Spinal cord (tissue), 9 donors: ENCODE measurements at regions not wholly inside any gene's neighbourhood (a gene's known extent, or its start where the extent isn't known, plus 50 kb on each side); places are given as distances from the start of the nearest gene placed in this dataset.
"Not testable (repeated sequence)": the region's sequence is repeated elsewhere in the genome, so short reads cannot be mapped to it uniquely, and the experiment has no call there.

Experiments used
- DNase-seq, 6 donors: peaks; one replicate each; pipeline versions ENCODE4 v3.0.0 to v3.0.0-alpha.2; 2013 to 2015; ENCODE audit warnings: low spot score in 6 of 6, low read depth in 4 of 6
- H3K27ac ChIP-seq: one replicate; pipeline ENCODE4 v1.5.1; 2013; ENCODE audit warnings: low read depth, low read length, control low read depth
- H3K27me3 ChIP-seq: one replicate; pipeline ENCODE4 v1.6.1; 2013; ENCODE audit warnings: low read length; ENCODE audit not compliant: control insufficient read depth, insufficient read depth
- H3K36me3 ChIP-seq: one replicate; pipeline ENCODE4 v1.6.1; 2013; ENCODE audit warnings: low read length; ENCODE audit not compliant: control insufficient read depth, insufficient read depth
- H3K4me1 ChIP-seq: one replicate; pipeline ENCODE4 v1.6.1; 2013; ENCODE audit warnings: low read length; ENCODE audit not compliant: control insufficient read depth, insufficient read depth
- H3K4me3 ChIP-seq: one replicate; pipeline ENCODE4 v1.5.1; 2013; ENCODE audit warnings: low read depth, low read length, control low read depth
- H3K9me3 ChIP-seq: one replicate; pipeline ENCODE4 v1.6.1; 2013; ENCODE audit warnings: low read length; ENCODE audit not compliant: control insufficient read depth, insufficient read depth
- WGBS: methylation state at CpG from one replicate; pipeline ENCODE4 v1.1.5; 2013; ENCODE audit warnings: missing lambda C conversion rate; ENCODE audit not compliant: insufficient coverage; 5-methylcytosine and 5-hydroxymethylcytosine counted together
- donor health status: healthy.

DNA sequence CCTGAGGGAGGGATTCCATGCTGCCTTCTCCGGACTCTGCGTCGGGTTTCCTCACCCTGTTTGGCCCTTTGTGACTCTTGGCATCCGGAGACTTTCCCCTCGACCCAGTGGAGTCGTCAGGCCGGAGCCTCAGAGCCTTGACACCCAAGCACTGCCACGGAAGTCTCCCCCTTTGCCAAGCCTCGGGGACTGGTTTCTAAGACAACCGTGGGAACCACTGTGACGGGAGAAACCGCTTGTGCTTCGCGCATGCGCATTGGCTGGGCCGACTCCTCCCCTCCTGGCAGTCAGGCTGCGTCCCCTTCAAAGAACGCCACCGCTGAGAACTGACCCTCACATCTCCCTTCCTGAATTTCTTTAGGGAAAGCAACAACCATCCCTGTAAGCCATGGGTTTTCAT lies 459.4 kb upstream of the ZNG1F start:
- not testable (repeated sequence) for H3K4me1 ChIP-seq, H3K27me3 ChIP-seq, H3K27ac ChIP-seq, H3K36me3 ChIP-seq, H3K4me3 ChIP-seq, H3K9me3 ChIP-seq
- peak in 2 of 6 donors; percentile 19 to 26 for DNase-seq
- WGBS = no CpG with 5 or more reads among the region's 19 CpGs

DNA sequence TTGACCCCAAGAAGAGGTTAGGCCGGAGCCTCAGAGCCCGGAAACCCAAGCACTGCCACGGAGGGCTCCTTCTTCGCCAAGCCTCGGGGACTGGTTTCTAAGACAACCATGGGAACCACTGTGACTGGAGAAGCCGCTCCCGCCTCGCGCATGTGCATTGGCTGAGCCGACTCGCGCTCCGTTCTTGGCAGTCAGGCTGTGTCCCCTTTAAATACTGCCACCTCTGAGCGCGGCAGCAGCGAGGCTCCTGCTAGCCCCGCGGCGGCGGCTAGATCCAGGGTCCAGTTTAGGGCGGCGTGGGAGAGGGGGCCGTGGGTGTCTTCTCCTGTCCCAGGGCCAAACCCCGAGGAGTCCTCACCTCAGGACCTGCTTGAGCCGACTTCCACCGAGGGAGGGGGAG lies 457.1 kb upstream of the ZNG1F start:
- 95% methylated on average over 13 of the region's 26 CpGs for WGBS
- not testable (repeated sequence) for H3K4me1 ChIP-seq

DNA sequence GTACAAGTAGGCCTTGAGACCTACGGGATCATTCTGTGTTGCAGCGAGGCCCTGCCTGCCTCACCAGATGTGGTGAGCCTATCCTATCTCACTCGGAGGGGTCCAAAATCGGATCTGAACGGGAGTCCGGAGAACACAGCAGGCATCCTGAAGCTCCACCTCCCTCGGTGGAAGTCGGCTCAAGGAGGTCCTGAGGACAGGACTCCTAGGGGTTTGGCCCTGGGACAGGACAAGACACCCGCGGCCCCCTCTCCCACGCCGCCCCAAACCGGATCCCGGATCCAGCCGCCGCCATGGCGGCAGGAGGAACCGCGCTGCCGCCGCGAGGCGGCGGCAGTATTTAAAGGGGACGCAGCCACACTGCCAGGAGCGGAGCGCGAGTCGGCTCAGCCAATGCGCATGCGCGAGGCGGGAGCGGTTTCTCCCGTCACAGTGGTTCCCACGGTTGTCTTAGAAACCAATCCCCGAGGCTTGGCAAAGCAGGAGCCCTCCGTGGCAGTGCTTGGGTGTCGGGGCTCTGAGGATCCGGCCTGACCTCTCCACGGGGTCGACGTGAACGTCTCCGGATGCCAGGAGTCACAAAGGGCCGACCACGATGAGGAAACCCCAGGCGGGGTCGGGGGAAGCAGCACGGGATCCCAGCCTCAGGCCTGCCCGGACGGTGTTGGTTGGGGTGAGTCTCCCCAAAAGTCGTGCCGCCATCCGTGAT lies 454.6 kb upstream of the ZNG1F start:
- not testable (repeated sequence) for H3K27me3 ChIP-seq, H3K9me3 ChIP-seq, H3K4me1 ChIP-seq, H3K36me3 ChIP-seq
- 12% methylated on average over 12 of the region's 55 CpGs for WGBS
- DNase-seq = peak in 3 of 6 donors; percentile 45 to 95 (median 87)
- peak overlapping the region; percentile 42 for H3K4me3 ChIP-seq
- H3K27ac ChIP-seq = peak overlapping the region; percentile 15

More for the DNA sequence above, 457.1 kb upstream of the ZNG1F start:
- H3K36me3 ChIP-seq, H3K9me3 ChIP-seq, H3K4me3 ChIP-seq, H3K27ac ChIP-seq, H3K27me3 ChIP-seq: not testable (repeated sequence)
- peak in 1 of 6 donors; percentile 6 for DNase-seq

DNA sequence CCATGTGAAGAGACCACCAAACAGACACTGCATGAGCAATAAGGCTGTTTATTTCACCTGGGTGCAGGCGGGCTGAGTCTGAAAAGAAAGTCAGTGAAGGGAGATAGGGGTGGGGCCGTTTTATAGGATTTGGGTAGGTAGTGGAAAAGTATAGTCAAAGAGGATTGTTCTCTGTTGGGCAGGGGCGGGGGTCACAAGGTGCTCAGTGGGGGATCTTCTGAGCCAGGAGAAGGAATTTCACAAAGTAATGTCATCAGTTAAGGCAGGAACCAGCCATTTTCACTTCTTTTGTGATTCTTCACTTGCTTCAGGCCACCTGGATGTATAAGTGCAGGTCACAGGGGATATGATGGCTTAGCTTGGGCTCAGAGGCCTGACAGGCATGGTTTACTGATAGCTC lies 444.6 kb upstream of the ZNG1F start:
- not testable (repeated sequence) for H3K4me1 ChIP-seq, DNase-seq, H3K9me3 ChIP-seq, H3K36me3 ChIP-seq, H3K27me3 ChIP-seq, H3K27ac ChIP-seq, H3K4me3 ChIP-seq
- WGBS = 58% methylated on average over 2 of the region's 3 CpGs

DNA sequence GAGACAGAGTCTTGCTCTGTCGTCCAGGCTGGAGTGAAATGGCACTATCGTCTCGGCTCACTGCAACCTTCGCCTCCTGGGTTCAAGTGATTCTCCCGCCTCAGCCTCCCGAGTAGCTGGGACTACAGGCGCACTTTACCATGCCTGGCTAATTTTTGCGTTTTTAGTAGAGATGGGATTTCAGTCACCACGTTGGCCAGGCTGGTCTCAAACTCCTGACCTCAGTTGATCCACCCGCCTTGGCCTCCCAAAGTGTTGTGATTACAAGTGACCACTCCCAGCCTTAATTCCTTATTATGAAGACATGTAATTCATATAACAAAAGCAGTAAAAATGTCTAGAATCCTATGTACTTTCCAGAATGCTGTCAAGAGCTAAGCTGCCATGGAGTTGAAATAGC lies 434.5 kb upstream of the ZNG1F start:
- DNase-seq, H3K9me3 ChIP-seq, H3K27ac ChIP-seq, H3K27me3 ChIP-seq, H3K4me3 ChIP-seq, H3K4me1 ChIP-seq, H3K36me3 ChIP-seq: not testable (repeated sequence)
- no CpG with 5 or more reads among the region's 10 CpGs for WGBS

DNA sequence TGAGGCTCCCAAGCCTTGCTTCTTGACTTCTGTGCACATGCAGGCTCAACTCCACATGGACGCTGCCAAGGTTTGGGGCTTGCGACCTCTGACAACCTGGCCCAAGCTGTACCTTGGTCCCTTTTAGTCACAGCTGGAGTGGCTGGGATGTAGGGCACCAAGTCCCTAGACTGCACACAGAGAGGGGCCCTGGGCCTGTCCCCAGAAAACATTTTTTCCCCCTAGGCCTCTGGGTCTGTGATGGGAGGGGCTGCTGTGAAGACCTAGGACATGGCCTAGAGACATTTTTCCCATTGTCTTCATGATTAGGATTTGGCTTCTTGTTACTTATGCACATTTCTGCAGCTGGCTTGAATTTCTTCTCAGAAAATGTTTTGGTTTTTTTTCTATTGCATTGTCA lies 430.1 kb upstream of the ZNG1F start:
- not testable (repeated sequence) for H3K4me1 ChIP-seq, H3K27ac ChIP-seq, H3K36me3 ChIP-seq, H3K27me3 ChIP-seq, H3K9me3 ChIP-seq, DNase-seq, H3K4me3 ChIP-seq
- WGBS = no CpG with 5 or more reads among the region's 2 CpGs

DNA sequence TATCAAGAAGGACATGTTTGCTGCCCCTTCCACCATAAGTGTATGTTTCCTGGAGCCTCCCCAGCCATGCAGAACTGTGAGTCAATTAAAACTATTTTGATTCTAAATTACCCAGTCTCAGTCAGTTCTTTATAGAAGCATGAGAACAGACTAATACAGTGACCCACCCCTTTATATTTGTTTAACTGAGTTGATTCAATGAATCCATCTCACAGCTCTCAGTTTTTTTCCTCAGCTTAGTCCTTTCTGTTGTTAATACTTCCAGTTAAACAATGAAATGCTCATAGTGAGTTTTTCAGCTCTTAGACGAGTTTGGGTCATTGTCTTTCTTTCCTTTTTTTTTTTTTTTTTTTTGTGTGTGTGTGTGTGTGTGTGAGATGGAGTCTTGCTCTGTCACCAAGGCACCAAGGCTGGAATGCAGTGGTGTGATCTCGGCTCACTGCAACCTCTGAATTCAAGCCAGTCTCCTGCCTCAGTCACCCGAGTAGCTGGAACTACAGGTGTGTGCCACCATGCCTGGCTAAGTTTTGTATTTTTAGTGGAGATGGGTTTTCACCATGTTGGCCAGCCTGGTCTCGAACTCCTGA lies 417.9 kb upstream of the ZNG1F start:
- not testable (repeated sequence) for H3K9me3 ChIP-seq, H3K27me3 ChIP-seq, H3K4me3 ChIP-seq, DNase-seq, H3K27ac ChIP-seq, H3K36me3 ChIP-seq, H3K4me1 ChIP-seq
- WGBS = no CpG with 5 or more reads among the region's 4 CpGs

DNA sequence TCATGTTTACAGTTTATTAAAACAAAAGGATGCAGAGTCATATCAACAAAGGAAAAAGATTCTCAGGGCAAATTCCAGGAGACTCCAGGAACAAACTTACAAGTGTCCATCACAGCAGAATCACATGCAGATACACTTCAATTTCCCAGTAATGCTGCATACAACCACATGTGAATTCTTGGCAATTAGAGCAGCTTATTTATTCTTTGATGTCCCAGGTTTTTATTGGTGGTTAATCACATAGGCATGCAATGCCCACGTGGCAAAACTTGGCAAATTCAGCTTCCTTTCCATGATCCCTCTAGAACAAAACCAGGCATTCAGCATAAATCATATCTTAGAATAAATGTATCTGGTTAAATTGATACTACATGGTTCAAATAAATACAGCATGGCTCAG lies 376.5 kb upstream of the ZNG1F start:
- H3K27ac ChIP-seq, H3K36me3 ChIP-seq, H3K9me3 ChIP-seq, H3K4me1 ChIP-seq, H3K27me3 ChIP-seq, H3K4me3 ChIP-seq, DNase-seq: not testable (repeated sequence)
- no CpG with 5 or more reads among the region's 1 CpG for WGBS
